GM12878 (cell line): ENCODE measurements at regions not wholly inside any gene's neighbourhood (a gene's known extent, or its start where the extent isn't known, plus 50 kb on each side); places are given as distances from the start of the nearest gene placed in this dataset.

Experiments
- BHLHE40 ChIP-seq, 2 experiments: fragments of 450-650 bp in 1 of 2; IDR thresholded peaks; 2 replicates each; pipeline ENCODE4 v1.6.1; 2011 to 2017; ENCODE audit warnings: low read depth in 2 of 2, borderline replicate concordance in 1 of 2, improper control_type of control experiment in 1 of 2, low read length in 1 of 2, mild to moderate bottlenecking in 1 of 2
- CHD2 ChIP-seq: IDR thresholded peaks from 2 replicates; pipeline ENCODE4 v1.6.1; 2011; ENCODE audit warnings: low read depth, low read length, improper control_type of control experiment, borderline replicate concordance
- KDM1A ChIP-seq: fragments of 200-600 bp; sonication (generic); IDR thresholded peaks from 2 replicates; pipeline ENCODE4 v1.6.1; 2016; ENCODE audit warnings: borderline replicate concordance
- NR2F1 ChIP-seq: fragments of 450-650 bp; conservative IDR thresholded peaks from 2 replicates; pipeline ENCODE4 v1.6.1; 2017; ENCODE audit warnings: mild to moderate bottlenecking
- POLR2A ChIP-seq: IDR thresholded peaks from 2 replicates; pipeline ENCODE4 v1.6.1; 2011; ENCODE audit warnings: low read depth, mild to moderate bottlenecking, low read length
- POLR2AphosphoS5 ChIP-seq: IDR thresholded peaks from 2 replicates; pipeline ENCODE4 v1.6.1; 2011; ENCODE audit warnings: mild to moderate bottlenecking, low read length, inconsistent platforms
- RB1 ChIP-seq: fragments of 450-650 bp; formaldehyde crosslinking; IDR thresholded peaks from 2 replicates; pipeline ENCODE4 v1.6.1; 2017; ENCODE audit warnings: mild to moderate bottlenecking, borderline replicate concordance
- YY1 ChIP-seq: IDR thresholded peaks from 2 replicates; pipeline ENCODE4 v1.6.1; 2011; ENCODE audit warnings: low read depth, mild to moderate bottlenecking, low read length
- ZNF217 ChIP-seq: fragments of 450-650 bp; IDR thresholded peaks from 2 replicates; pipeline ENCODE4 v1.6.1; 2017; ENCODE audit warnings: antibody characterized with exemption, mild to moderate bottlenecking
- ZNF274 ChIP-seq: IDR thresholded peaks from one replicate; pipeline ENCODE4 v1.8.0; 2011; ENCODE audit not compliant: insufficient read length, insufficient read depth
- TF ChIP-seq, protein P1 (sequence below): fragments of 450-650 bp; IDR thresholded peaks from 2 replicates; pipeline ENCODE4 v1.6.1; 2017; ENCODE audit warnings: mild to moderate bottlenecking, low read depth, inconsistent platforms; ENCODE audit not compliant: poor library complexity, severe bottlenecking
- TF ChIP-seq, protein P2 (sequence below): IDR thresholded peaks from 2 replicates; pipeline ENCODE4 v1.6.1; 2012; ENCODE audit warnings: low read depth, low read length, improper control_type of control experiment
- TF ChIP-seq, protein P3 (sequence below): IDR thresholded peaks from 2 replicates; pipeline ENCODE4 v1.6.1; 2012; ENCODE audit warnings: low read depth, low read length, improper control_type of control experiment

DNA sequence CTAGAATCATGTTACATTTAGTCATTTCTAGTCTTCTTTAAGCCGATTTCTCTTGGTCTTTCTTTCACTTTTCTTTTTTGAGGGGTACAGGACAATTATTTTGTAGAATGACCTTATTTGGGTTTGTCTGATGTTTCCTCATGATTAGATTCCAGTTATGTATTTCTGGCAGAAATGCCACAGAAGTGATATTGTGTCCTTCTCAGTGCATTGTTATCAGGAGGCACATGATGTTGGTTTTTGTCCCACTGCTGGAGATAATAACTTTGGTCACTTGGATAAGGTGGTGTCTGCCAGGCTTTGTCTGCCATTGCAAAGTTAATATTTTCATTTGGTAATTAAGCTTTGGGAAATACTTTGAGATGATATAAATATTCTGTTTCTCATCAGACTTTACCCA is 100.3 kb downstream of the RRM1 start:
- TF ChIP-seq POLR2A (no peak), KDM1A (no peak), CHD2 (no peak), ZNF217 (no peak), BHLHE40 (IDR thresholded peaks at IDR 0.05; ENCODE audit: borderline replicate concordance in 1 of 2, low read depth in 2 of 2, low read length in 1 of 2) (no peak), YY1 (no peak), POLR2AphosphoS5 (no peak), ZNF274 (no peak), NR2F1 (no peak), RB1 (no peak)
- TF ChIP-seq, protein P1, sequence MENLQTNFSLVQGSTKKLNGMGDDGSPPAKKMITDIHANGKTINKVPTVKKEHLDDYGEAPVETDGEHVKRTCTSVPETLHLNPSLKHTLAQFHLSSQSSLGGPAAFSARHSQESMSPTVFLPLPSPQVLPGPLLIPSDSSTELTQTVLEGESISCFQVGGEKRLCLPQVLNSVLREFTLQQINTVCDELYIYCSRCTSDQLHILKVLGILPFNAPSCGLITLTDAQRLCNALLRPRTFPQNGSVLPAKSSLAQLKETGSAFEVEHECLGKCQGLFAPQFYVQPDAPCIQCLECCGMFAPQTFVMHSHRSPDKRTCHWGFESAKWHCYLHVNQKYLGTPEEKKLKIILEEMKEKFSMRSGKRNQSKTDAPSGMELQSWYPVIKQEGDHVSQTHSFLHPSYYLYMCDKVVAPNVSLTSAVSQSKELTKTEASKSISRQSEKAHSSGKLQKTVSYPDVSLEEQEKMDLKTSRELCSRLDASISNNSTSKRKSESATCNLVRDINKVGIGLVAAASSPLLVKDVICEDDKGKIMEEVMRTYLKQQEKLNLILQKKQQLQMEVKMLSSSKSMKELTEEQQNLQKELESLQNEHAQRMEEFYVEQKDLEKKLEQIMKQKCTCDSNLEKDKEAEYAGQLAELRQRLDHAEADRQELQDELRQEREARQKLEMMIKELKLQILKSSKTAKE, result no peak
- TF ChIP-seq, protein P2, sequence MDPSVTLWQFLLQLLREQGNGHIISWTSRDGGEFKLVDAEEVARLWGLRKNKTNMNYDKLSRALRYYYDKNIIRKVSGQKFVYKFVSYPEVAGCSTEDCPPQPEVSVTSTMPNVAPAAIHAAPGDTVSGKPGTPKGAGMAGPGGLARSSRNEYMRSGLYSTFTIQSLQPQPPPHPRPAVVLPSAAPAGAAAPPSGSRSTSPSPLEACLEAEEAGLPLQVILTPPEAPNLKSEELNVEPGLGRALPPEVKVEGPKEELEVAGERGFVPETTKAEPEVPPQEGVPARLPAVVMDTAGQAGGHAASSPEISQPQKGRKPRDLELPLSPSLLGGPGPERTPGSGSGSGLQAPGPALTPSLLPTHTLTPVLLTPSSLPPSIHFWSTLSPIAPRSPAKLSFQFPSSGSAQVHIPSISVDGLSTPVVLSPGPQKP, result no peak
- TF ChIP-seq, protein P3, sequence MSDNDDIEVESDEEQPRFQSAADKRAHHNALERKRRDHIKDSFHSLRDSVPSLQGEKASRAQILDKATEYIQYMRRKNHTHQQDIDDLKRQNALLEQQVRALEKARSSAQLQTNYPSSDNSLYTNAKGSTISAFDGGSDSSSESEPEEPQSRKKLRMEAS, result no peak
